B cell (primary cell): ENCODE measurements at regions not wholly inside any gene's neighbourhood (a gene's known extent, or its start where the extent isn't known, plus 50 kb on each side); places are given as distances from the start of the nearest gene placed in this dataset.

ENCODE experiments used
- ATAC-seq: fragments of 200-7000 bp; cut with Tn5 transposase; one replicate; pipeline ENCODE4 v1.10.0; 2021; ENCODE audit warnings: low read depth, mild to moderate bottlenecking, moderate number of reproducible peaks, moderate library complexity
- CTCF ChIA-PET: fragments of 350-600 bp; sonication (Branson Sonifier 250); formaldehyde crosslinking; loops from one replicate; lab custom pipeline; 2021; ENCODE audit warnings: antibody characterized with exemption, inconsistent platforms; lab: Charles Lee
- POLR2A ChIA-PET: fragments of 350-600 bp; sonication (Branson Sonifier 250); formaldehyde crosslinking; loops from one replicate; lab custom pipeline; 2021; ENCODE audit warnings: antibody characterized with exemption; lab: Charles Lee
- DNase-seq: peaks from one replicate; pipeline ENCODE4 v3.0.0; 2013
- H2AFZ ChIP-seq: 2 replicates; pipeline ENCODE4 v1.6.1; 2012; ENCODE audit warnings: mild to moderate bottlenecking, low read depth, low read length; ENCODE audit not compliant: insufficient read depth, poor library complexity, severe bottlenecking
- H3K27ac ChIP-seq, 2 donors: 1 replicate in 1 of 2; 2 replicates in 1 of 2; pipeline ENCODE4 v1.5.1; 2012 to 2013; ENCODE audit warnings: low read length in 2 of 2, mild to moderate bottlenecking in 2 of 2, moderate library complexity in 1 of 2
- H3K27me3 ChIP-seq, 4 experiments: fragments of 200-600 bp in 1 of 4; sonication (generic) in 1 of 4; replicated peaks in 1 of 4; 1 replicate in 2 of 4; 2 replicates in 2 of 4; pipeline versions ENCODE4 v1.6.1 to v1.7.0; 2013 to 2016; ENCODE audit warnings: low read length in 3 of 4, mild to moderate bottlenecking in 2 of 4, mixed read lengths in 1 of 4, moderate library complexity in 1 of 4; ENCODE audit not compliant: insufficient read depth in 4 of 4, control insufficient read depth in 3 of 4; ENCODE audit errors: control extremely low read depth in 1 of 4
- H3K36me3 ChIP-seq, 2 experiments: replicated peaks in 1 of 2; 1 replicate in 1 of 2; 2 replicates in 1 of 2; pipeline versions ENCODE4 v1.6.1 to v1.7.1; 2013; ENCODE audit warnings: low read length in 1 of 2; ENCODE audit not compliant: insufficient read depth in 2 of 2, control insufficient read depth in 1 of 2; ENCODE audit errors: control extremely low read depth in 1 of 2, extremely low read depth in 1 of 2
- H3K4me1 ChIP-seq, 2 donors: fragments of 200-600 bp in 1 of 2; sonication (generic) in 1 of 2; 1 replicate in 1 of 2; 2 replicates in 1 of 2; pipeline versions ENCODE4 v1.5.1 to v1.6.1; 2013 to 2017; ENCODE audit warnings: low read length in 2 of 2; ENCODE audit not compliant: control insufficient read depth in 2 of 2, insufficient read depth in 2 of 2
- H3K4me2 ChIP-seq: replicated peaks from 2 replicates; pipeline ENCODE3; 2012; ENCODE audit warnings: mild to moderate bottlenecking, low read depth, low read length; ENCODE audit not compliant: poor library complexity, severe bottlenecking
- H3K4me3 ChIP-seq, 5 experiments: fragments of 200-600 bp in 1 of 5; sonication (generic) in 1 of 5; 1 replicate in 3 of 5; 2 replicates in 2 of 5; pipeline versions ENCODE4 v1.5.1 to v1.7.0; 2011 to 2016; ENCODE audit warnings: low read length in 4 of 5, mild to moderate bottlenecking in 4 of 5, low read depth in 2 of 5, control low read depth in 1 of 5, moderate library complexity in 1 of 5; ENCODE audit not compliant: insufficient read depth in 1 of 5; ENCODE audit errors: control extremely low read depth in 1 of 5, extremely low read depth in 1 of 5
- H3K79me2 ChIP-seq: fragments of 200-600 bp; sonication (generic); one replicate; pipeline ENCODE4 v1.6.0; 2016; ENCODE audit warnings: low read length; ENCODE audit not compliant: control insufficient read depth, insufficient read depth
- H3K9ac ChIP-seq: fragments of 200-600 bp; sonication (generic); 2 replicates; pipeline ENCODE4 v1.6.1; 2017; ENCODE audit warnings: mild to moderate bottlenecking, low read length, moderate library complexity
- H3K9me3 ChIP-seq, 3 donors: one replicate each; pipeline versions ENCODE4 v1.6.1 to v1.7.1; 2013; ENCODE audit warnings: low read length in 2 of 3; ENCODE audit not compliant: control insufficient read depth in 2 of 3, insufficient read depth in 1 of 3; ENCODE audit errors: control extremely low read depth in 1 of 3
- H4K20me1 ChIP-seq: 2 replicates; pipeline ENCODE4 v1.6.0; 2012; ENCODE audit warnings: mild to moderate bottlenecking, low read length; ENCODE audit not compliant: insufficient read depth, control insufficient read depth, poor library complexity, severe bottlenecking
- H3K27ac Mint-ChIP-seq: one replicate; pipeline ENCODE4 v1.8.0; 2021; ENCODE audit warnings: mixed read lengths
- H3K27me3 Mint-ChIP-seq: one replicate; pipeline ENCODE4 v1.8.0; 2021; ENCODE audit warnings: mixed read lengths
- H3K4me1 Mint-ChIP-seq: one replicate; pipeline ENCODE4 v1.8.0; 2021; ENCODE audit warnings: mixed read lengths
- H3K4me3 Mint-ChIP-seq: one replicate; pipeline ENCODE4 v1.8.0; 2021; ENCODE audit warnings: mixed read lengths
- H3K9me3 Mint-ChIP-seq: one replicate; pipeline ENCODE4 v1.8.0; 2022; ENCODE audit warnings: mixed read lengths; ENCODE audit not compliant: insufficient read depth
- EZH2 ChIP-seq: IDR thresholded peaks from 2 replicates; pipeline ENCODE4 v1.6.1; 2012; ENCODE audit warnings: borderline replicate concordance, low read depth, mild to moderate bottlenecking, moderate library complexity, low read length; ENCODE audit not compliant: insufficient read depth, poor library complexity, severe bottlenecking
- WGBS: methylation state at CpG from one replicate; pipeline ENCODE4 v1.1.5; 2013; ENCODE audit warnings: missing lambda C conversion rate; ENCODE audit not compliant: insufficient coverage; 5-methylcytosine and 5-hydroxymethylcytosine counted together
- intact Hi-C: fragments of 100-400 bp; cut with micrococcal nuclease; formaldehyde crosslinking; loops from one replicate; pipeline ENCODE4 v1.10.0; 2022
- TF ChIP-seq, protein P1 (sequence below): fragments of 200-600 bp; IDR thresholded peaks from one replicate; pipeline ENCODE4 v1.8.0; 2022; ENCODE audit warnings: antibody characterized with exemption, mild to moderate bottlenecking

DNA sequence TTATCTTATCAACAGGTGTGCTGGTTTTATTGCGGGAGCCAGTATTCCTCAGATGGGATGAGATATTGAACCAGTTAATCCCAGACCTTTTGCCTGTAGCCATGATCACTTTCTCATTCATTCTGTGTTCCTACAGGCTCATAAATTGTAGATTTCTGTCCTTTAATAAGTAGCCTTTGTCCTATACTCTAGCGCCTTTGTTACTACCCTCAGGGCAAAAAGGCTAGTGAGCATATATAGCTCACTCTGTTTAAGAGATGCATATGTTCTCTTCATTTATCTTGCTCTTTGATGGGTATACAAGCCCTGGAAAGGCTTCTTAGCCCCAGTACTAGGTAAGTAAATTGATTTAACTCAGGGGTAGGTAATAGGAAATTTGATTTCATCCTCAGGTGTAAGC, 95.1 kb downstream of the OXSM start:
- H3K9me3 Mint-ChIP-seq: no peaks in the 10 kb centered on the region
- H2AFZ ChIP-seq: no peak overlapping the region
- POLR2A ChIA-PET: no interaction called here
- H3K4me2 ChIP-seq: no peak overlapping the region
- H3K9me3 ChIP-seq: no peaks in the 10 kb centered on the region
- CTCF ChIA-PET: interaction anchor here (0.6 kb wide), 1 partner anchor 131 kb away, joined by 3 read pairs; no protein-coding TSS in a partner anchor
- no peak for TF ChIP-seq EZH2
- TF ChIP-seq, protein P1, sequence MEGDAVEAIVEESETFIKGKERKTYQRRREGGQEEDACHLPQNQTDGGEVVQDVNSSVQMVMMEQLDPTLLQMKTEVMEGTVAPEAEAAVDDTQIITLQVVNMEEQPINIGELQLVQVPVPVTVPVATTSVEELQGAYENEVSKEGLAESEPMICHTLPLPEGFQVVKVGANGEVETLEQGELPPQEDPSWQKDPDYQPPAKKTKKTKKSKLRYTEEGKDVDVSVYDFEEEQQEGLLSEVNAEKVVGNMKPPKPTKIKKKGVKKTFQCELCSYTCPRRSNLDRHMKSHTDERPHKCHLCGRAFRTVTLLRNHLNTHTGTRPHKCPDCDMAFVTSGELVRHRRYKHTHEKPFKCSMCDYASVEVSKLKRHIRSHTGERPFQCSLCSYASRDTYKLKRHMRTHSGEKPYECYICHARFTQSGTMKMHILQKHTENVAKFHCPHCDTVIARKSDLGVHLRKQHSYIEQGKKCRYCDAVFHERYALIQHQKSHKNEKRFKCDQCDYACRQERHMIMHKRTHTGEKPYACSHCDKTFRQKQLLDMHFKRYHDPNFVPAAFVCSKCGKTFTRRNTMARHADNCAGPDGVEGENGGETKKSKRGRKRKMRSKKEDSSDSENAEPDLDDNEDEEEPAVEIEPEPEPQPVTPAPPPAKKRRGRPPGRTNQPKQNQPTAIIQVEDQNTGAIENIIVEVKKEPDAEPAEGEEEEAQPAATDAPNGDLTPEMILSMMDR: no peak
- no peak overlapping the region for H3K4me3 Mint-ChIP-seq
- no peak overlapping the region for H3K27ac ChIP-seq
- no peak overlapping the region for H3K9ac ChIP-seq
- H4K20me1 ChIP-seq: no peaks in the 10 kb centered on the region
- no peak overlapping the region for H3K27ac Mint-ChIP-seq
- no peak for DNase-seq
- no peaks in the 10 kb centered on the region for H3K36me3 ChIP-seq
- peaks cover 0 to 4% (median 0%) of the 10 kb centered on the region in 4 experiments for H3K27me3 ChIP-seq
- H3K79me2 ChIP-seq: no peaks in the 10 kb centered on the region
- H3K4me3 ChIP-seq: no peak overlapping the region
- no peak for ATAC-seq
- H3K4me1 Mint-ChIP-seq: no peaks in the 10 kb centered on the region
- intact Hi-C loops: no loop called here
- peaks cover 10% of the 10 kb centered on the region for H3K27me3 Mint-ChIP-seq
- H3K4me1 ChIP-seq: no peaks in the 10 kb centered on the region
- WGBS: no CpG with 5 or more reads among the region's 2 CpGs

DNA sequence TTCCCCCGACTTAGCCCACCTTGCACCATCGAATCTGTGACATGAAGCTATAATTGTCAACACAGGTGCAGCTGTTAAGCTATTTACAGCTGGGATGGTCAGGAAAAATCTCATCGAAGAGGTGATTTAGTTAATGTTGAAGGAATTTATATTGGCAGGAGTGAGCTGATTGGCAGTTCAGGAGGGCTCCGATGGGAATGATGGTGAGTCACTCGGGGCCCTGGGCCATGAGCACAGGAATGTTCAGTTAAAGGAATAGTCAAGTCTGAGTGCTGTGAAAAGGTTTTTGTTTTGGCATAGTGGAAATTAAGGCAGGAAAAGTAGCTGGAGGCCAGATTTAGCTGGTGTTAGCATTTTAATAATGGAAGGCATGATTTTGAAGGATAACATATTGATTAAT, 95.7 kb downstream of the OXSM start:
- Histone ChIP-seq H3K4me1 (no peaks in the 10 kb centered on the region), H3K79me2 (no peaks in the 10 kb centered on the region), H3K9ac (no peak overlapping the region), H3K9me3 (no peaks in the 10 kb centered on the region), H3K27me3 (peaks cover 0 to 4% (median 0%) of the 10 kb centered on the region in 4 experiments), H3K4me3 (no peak overlapping the region), H2AFZ (no peak overlapping the region), H3K27ac (no peak overlapping the region), H3K4me2 (no peak overlapping the region), H4K20me1 (no peaks in the 10 kb centered on the region), H3K36me3 (no peaks in the 10 kb centered on the region)
- Mint-ChIP-seq H3K27ac (no peak overlapping the region), H3K4me3 (no peak overlapping the region), H3K27me3 (peaks cover 10% of the 10 kb centered on the region), H3K9me3 (no peaks in the 10 kb centered on the region), H3K4me1 (no peaks in the 10 kb centered on the region)
- intact Hi-C loops: no loop called here
- CTCF ChIA-PET: interaction anchor here (0.6 kb wide), 1 partner anchor 131 kb away, joined by 3 read pairs; no protein-coding TSS in a partner anchor
- no peak for TF ChIP-seq EZH2
- TF ChIP-seq, protein P1: no peak
- POLR2A ChIA-PET: no interaction called here
- DNase-seq (no peak), ATAC-seq (no peak)
- WGBS: 96% methylated on average over 4 of the region's 5 CpGs
